GM18502 (cell line): ENCODE measurements at regions not wholly inside any gene's neighbourhood (a gene's known extent, or its start where the extent isn't known, plus 50 kb on each side); places are given as distances from the start of the nearest gene placed in this dataset.

Experiments
- ATAC-seq: cut with Tn5 transposase; IDR thresholded peaks from one replicate; pipeline ENCODE4 v1.9.1; 2021; ENCODE audit warnings: mild to moderate bottlenecking; ENCODE audit not compliant: unreplicated experiment, poor library complexity

DNA sequence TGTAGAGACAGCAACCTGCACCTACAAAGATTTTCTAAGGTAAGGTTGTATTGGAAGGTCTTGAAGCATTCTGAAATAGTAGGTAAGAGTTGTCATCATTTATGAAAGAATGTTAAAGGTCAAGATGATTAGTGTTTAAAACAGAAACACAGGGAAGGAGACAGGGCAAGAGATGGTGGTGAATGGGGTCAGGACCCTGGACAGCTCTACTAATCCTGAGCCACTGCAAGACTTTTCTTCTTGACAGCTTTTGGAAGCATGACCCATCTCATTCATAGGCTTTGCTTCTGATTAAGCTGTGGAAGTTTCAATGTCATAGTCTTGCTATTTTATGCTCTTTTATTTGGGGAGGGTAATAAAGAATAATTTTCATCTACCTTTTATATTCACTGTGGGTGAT lies 75.5 kb upstream of the CAND1 start:
- no peak for ATAC-seq

- ATAC-seq = no peak
Observed at GRCh38 chr12:67200386-67200785, 68.8 kb upstream of the CAND1 start.

GRCh38 chr12:67202011-67202677 lies 67.0 kb upstream of the CAND1 start:
- peak; percentile 24 for ATAC-seq

DNA sequence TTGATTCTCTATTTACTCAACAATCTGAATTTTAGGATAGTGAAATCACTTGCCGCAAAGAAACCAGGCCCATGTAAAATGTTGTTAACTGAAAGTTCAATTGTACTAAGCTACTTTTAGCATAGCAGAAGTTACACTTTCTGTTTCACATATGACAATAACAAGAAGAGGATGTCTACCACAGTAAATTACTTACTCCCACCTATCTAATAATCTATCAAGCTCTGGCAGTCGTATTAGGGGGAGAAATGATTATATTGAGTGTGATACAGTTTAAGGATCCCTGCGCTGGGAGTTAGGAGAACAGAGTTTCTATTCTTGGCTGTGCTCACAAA lies 66.5 kb upstream of the CAND1 start:
- peak; percentile 83 for ATAC-seq

- ATAC-seq = no peak
Observed at GRCh38 chr12:67208281-67209067, 60.7 kb upstream of the CAND1 start.

GRCh38 chr12:67211029-67211428 lies 58.1 kb upstream of the CAND1 start:
- no peak for ATAC-seq

- ATAC-seq = no peak
Observed at GRCh38 chr12:67211494-67211893, 57.7 kb upstream of the CAND1 start.

- ATAC-seq = no peak
Observed at GRCh38 chr12:67217647-67218046, 51.5 kb upstream of the CAND1 start.
